ENCODE measurements at regions not wholly inside any gene's neighbourhood (a gene's known extent, or its start where the extent isn't known, plus 50 kb on each side); places are given as distances from the start of the nearest gene placed in this dataset.

DNA sequence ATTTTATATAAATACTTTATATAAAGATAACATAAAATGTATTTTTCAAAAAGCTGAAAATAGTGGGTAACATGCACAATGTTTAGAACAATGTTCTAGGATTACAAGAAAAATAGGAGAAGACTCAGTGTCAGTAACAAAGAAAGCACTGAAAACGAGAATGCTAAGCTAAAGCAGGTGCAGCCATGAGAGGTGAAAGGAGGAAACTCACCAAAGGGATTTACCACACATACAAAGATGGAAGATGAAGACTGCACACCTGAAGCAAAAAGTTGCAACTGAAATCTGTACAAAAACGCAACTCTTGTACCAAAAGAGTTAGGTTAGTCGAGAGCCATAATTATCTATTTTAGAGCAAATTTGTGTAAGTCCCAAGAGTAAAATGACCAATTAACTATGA lies 1176.1 kb downstream of the LRFN5 start:
- Histone ChIP-seq H3K9me3 (ENCODE audit: control insufficient read depth, insufficient read depth, low read length) (no peaks in the 10 kb centered on the region), H3K9ac (ENCODE audit: low read depth, low read length) (no peak overlapping the region), H3K36me3 (ENCODE audit: insufficient read depth, low read length) (no peaks in the 10 kb centered on the region), H3K4me1 (ENCODE audit: insufficient read depth, low read length) (no peaks in the 10 kb centered on the region)

DNA sequence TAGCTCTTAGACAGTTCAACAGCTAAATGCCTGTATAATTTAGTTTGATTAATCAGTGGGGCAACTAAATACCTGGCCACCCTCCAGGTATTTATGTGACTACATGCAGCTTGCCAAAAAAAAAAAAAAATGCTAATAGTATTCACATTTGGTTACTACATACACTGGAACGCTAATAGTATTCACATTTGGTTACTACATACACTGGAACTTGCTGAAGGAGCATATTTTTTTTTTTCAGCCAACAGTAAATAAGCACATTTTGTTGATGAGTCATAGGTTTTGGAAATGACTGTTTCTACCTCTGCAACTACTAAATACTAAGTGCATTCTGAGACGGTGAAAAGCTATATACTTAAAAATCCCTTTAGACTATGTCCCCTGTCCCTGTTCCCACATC lies 1172.3 kb downstream of the LRFN5 start:
- Histone ChIP-seq H3K9ac (ENCODE audit: low read depth, low read length) (no peak overlapping the region), H3K4me1 (ENCODE audit: insufficient read depth, low read length) (no peaks in the 10 kb centered on the region), H3K9me3 (ENCODE audit: control insufficient read depth, insufficient read depth, low read length) (no peaks in the 10 kb centered on the region), H3K36me3 (ENCODE audit: insufficient read depth, low read length) (no peaks in the 10 kb centered on the region)

DNA sequence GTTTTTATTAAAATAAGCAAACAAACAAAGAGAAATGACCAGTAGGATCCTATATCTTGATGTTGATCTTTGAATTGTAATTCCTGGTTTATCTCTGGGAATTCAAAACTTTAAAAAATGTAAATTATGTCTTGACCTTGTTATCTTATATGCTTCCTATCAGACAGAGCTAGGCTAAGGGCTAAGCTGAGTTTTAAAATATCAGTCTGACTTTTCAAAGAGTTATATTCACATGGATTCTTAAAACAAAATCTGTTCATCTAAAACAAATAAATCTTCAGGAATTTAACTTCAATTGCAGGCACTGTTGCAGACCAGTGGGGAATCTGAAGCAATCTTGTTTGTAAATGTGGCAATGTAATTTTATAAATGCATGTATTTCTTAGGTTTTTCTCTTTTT lies 1144.1 kb downstream of the LRFN5 start:
- Histone ChIP-seq H3K36me3 (ENCODE audit: insufficient read depth, low read length) (no peaks in the 10 kb centered on the region), H3K9ac (ENCODE audit: low read depth, low read length) (no peak overlapping the region), H3K9me3 (ENCODE audit: control insufficient read depth, insufficient read depth, low read length) (no peaks in the 10 kb centered on the region), H3K4me1 (ENCODE audit: insufficient read depth, low read length) (no peaks in the 10 kb centered on the region)

GRCh38 chr14:42742084-42742483 lies 1135.4 kb downstream of the LRFN5 start:
- H3K4me1 ChIP-seq (ENCODE audit: insufficient read depth, low read length), result no peaks in the 10 kb centered on the region
- H3K9me3 ChIP-seq (ENCODE audit: control insufficient read depth, insufficient read depth, low read length), result no peaks in the 10 kb centered on the region
- H3K36me3 ChIP-seq (ENCODE audit: insufficient read depth, low read length), result no peaks in the 10 kb centered on the region
- H3K9ac ChIP-seq (ENCODE audit: low read depth, low read length), result no peak overlapping the region

- H3K4me1 ChIP-seq (ENCODE audit: insufficient read depth, low read length), result no peaks in the 10 kb centered on the region
- no peaks in the 10 kb centered on the region for H3K36me3 ChIP-seq (ENCODE audit: insufficient read depth, low read length)
- no peaks in the 10 kb centered on the region for H3K9me3 ChIP-seq (ENCODE audit: control insufficient read depth, insufficient read depth, low read length)
- no peak overlapping the region for H3K9ac ChIP-seq (ENCODE audit: low read depth, low read length)
Measured at GRCh38 chr14:42736408-42736807, 1129.7 kb downstream of the LRFN5 start.

DNA sequence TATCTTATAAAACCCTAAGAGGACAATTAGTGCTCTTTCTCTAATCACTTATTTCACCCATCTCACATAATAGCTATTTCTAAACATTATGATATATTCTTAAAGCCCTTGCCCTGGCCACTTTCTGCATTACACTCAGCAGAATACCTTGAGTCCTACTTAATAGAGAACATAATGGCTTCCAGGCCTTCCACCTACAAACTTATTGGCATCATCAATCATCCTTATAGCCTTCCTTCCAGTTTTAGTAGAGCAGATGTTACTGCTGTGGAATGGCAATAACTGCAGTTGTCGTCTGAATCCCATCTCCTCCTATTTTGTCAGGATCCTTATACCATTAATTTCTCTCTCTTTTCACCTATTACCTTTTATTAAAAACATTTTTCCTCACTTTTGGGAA lies 1127.4 kb downstream of the LRFN5 start:
- Histone ChIP-seq H3K9me3 (ENCODE audit: control insufficient read depth, insufficient read depth, low read length) (no peaks in the 10 kb centered on the region), H3K9ac (ENCODE audit: low read depth, low read length) (no peak overlapping the region), H3K4me1 (ENCODE audit: insufficient read depth, low read length) (no peaks in the 10 kb centered on the region), H3K36me3 (ENCODE audit: insufficient read depth, low read length) (no peaks in the 10 kb centered on the region)

DNA sequence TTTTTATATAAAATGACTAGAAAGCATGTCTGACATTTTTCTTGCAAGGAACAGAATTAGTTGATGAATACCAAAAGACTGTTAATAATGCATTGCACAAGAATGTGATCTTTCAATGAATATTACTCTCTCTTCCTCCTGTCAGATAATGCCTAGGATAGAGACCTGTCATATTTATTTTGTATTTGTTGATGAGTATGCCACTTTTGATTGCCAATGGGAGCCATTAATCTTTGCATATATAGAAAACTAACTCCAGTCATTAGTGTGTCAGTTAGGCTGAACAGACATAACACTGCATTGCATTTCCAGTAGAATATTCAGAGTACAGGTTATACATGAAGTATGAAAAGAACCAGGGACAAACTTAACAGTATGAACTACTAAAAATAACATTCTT lies 1125.3 kb downstream of the LRFN5 start:
- Histone ChIP-seq H3K4me1 (ENCODE audit: insufficient read depth, low read length) (no peaks in the 10 kb centered on the region), H3K36me3 (ENCODE audit: insufficient read depth, low read length) (no peaks in the 10 kb centered on the region), H3K9me3 (ENCODE audit: control insufficient read depth, insufficient read depth, low read length) (no peaks in the 10 kb centered on the region), H3K9ac (ENCODE audit: low read depth, low read length) (no peak overlapping the region)

GRCh38 chr14:42731480-42731879 lies 1124.8 kb downstream of the LRFN5 start:
- Histone ChIP-seq H3K9ac (ENCODE audit: low read depth, low read length) (no peak overlapping the region), H3K9me3 (ENCODE audit: control insufficient read depth, insufficient read depth, low read length) (no peaks in the 10 kb centered on the region), H3K36me3 (ENCODE audit: insufficient read depth, low read length) (no peaks in the 10 kb centered on the region), H3K4me1 (ENCODE audit: insufficient read depth, low read length) (no peaks in the 10 kb centered on the region)

DNA sequence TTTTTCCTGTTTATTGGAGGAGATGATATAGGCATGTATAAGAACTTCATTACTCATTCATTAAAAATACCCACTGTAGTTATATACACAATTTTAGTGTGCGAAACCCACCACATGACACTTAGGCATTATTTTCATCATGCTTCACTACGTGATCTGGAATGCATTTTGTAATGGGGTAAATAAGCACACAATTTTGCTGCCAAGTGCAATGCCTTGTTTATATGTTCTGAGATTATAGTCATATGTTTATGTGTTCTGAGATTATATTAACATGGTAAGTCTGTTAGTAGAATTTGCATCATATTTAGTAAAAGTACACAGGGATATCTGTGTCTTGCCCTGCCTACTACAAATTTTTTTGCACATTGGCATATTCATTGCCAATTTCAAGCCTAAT lies 1123.0 kb downstream of the LRFN5 start:
- Histone ChIP-seq H3K4me1 (ENCODE audit: insufficient read depth, low read length) (no peaks in the 10 kb centered on the region), H3K36me3 (ENCODE audit: insufficient read depth, low read length) (no peaks in the 10 kb centered on the region), H3K9me3 (ENCODE audit: control insufficient read depth, insufficient read depth, low read length) (no peaks in the 10 kb centered on the region), H3K9ac (ENCODE audit: low read depth, low read length) (no peak overlapping the region)

GRCh38 chr14:42719391-42719790 lies 1112.7 kb downstream of the LRFN5 start:
- no peak overlapping the region for H3K9ac ChIP-seq (ENCODE audit: low read depth, low read length)
- no peaks in the 10 kb centered on the region for H3K9me3 ChIP-seq (ENCODE audit: control insufficient read depth, insufficient read depth, low read length)
- no peaks in the 10 kb centered on the region for H3K36me3 ChIP-seq (ENCODE audit: insufficient read depth, low read length)
- H3K4me1 ChIP-seq (ENCODE audit: insufficient read depth, low read length), result no peaks in the 10 kb centered on the region

DNA sequence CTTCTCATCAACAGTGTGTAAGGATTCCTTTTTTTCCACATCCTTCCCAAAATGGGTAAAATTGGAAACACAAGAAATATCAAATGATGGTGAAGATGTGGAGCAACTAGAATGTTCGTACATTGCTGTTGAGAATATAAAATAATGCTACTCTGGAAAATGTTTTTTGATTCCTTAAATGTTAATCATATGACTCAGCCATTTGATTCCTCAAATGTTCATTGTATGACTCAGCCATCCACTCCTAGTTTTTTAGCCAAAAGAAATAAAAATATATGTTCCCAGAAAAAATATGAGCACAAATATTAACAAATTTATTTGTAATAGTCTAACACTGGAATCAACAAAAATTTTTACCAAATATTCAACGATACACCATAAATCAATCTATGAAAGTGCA lies 1108.6 kb downstream of the LRFN5 start:
- Histone ChIP-seq H3K36me3 (ENCODE audit: insufficient read depth, low read length) (no peaks in the 10 kb centered on the region), H3K9ac (ENCODE audit: low read depth, low read length) (no peak overlapping the region), H3K9me3 (ENCODE audit: control insufficient read depth, insufficient read depth, low read length) (no peaks in the 10 kb centered on the region), H3K4me1 (ENCODE audit: insufficient read depth, low read length) (no peaks in the 10 kb centered on the region)

DNA sequence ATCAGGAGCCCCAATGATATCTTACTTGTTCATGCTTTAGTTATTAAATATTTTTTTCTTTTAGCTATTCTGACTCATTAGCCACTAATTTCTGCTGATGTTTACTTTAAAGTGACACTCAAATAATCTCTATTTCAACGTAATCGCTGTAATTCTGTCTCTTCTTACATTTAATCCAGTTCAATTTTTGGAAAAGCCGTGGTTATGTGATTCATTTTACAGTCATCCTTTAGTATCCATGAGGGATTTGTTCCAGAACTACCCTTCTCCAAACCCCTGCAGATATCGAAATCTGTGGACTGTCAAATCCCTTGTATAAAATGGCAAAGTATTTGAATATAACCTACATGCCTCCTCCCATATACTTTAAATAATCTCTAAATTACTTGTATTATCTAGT lies 1103.4 kb downstream of the LRFN5 start:
- H3K9me3 ChIP-seq (ENCODE audit: control insufficient read depth, insufficient read depth, low read length), result no peaks in the 10 kb centered on the region
- H3K9ac ChIP-seq (ENCODE audit: low read depth, low read length), result no peak overlapping the region
- H3K36me3 ChIP-seq (ENCODE audit: insufficient read depth, low read length), result no peaks in the 10 kb centered on the region
- H3K4me1 ChIP-seq (ENCODE audit: insufficient read depth, low read length), result no peaks in the 10 kb centered on the region

- H3K4me1 ChIP-seq (ENCODE audit: insufficient read depth, low read length), result no peaks in the 10 kb centered on the region
- H3K9ac ChIP-seq (ENCODE audit: low read depth, low read length), result no peak overlapping the region
- no peaks in the 10 kb centered on the region for H3K9me3 ChIP-seq (ENCODE audit: control insufficient read depth, insufficient read depth, low read length)
- no peaks in the 10 kb centered on the region for H3K36me3 ChIP-seq (ENCODE audit: insufficient read depth, low read length)
Measured at GRCh38 chr14:42703501-42703900, 1096.8 kb downstream of the LRFN5 start.

- Histone ChIP-seq H3K9me3 (ENCODE audit: control insufficient read depth, insufficient read depth, low read length) (no peaks in the 10 kb centered on the region), H3K9ac (ENCODE audit: low read depth, low read length) (no peak overlapping the region), H3K4me1 (ENCODE audit: insufficient read depth, low read length) (peaks cover 8% of the 10 kb centered on the region; the same call in 1 of the 2 replicates), H3K36me3 (ENCODE audit: insufficient read depth, low read length) (no peaks in the 10 kb centered on the region)
Measured at GRCh38 chr14:42687421-42687820, 1080.7 kb downstream of the LRFN5 start.

DNA sequence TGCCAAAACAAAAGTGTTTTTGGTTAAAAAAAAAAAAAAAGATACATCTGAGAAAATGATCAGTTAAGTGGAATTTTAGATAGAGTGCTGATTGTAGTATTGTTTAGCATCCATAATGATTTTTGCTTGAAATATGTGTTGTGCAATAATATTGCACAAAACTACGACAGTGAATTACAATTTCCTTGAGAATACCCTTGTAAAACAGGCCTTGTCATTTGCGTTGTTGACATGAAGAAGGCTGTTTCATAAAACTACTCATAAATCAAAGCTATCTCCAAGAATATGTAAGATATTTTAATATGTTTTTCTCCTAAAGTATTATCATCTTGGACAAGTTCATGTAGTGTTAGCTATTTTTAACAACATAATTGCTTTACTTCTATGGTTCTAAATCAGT lies 1077.0 kb downstream of the LRFN5 start:
- Histone ChIP-seq H3K9me3 (ENCODE audit: control insufficient read depth, insufficient read depth, low read length) (no peaks in the 10 kb centered on the region), H3K36me3 (ENCODE audit: insufficient read depth, low read length) (no peaks in the 10 kb centered on the region), H3K4me1 (ENCODE audit: insufficient read depth, low read length) (peaks cover 8% of the 10 kb centered on the region; the same call in 1 of the 2 replicates)

GRCh38 chr14:42676636-42677035 lies 1070.0 kb downstream of the LRFN5 start:
- Histone ChIP-seq H3K4me1 (ENCODE audit: insufficient read depth, low read length) (no peaks in the 10 kb centered on the region), H3K9me3 (ENCODE audit: control insufficient read depth, insufficient read depth, low read length) (peaks cover 6% of the 10 kb centered on the region; the same call in 1 of the 2 replicates), H3K36me3 (ENCODE audit: insufficient read depth, low read length) (no peaks in the 10 kb centered on the region), H3K9ac (ENCODE audit: low read depth, low read length) (no peak overlapping the region)

More for the DNA sequence above, 1077.0 kb downstream of the LRFN5 start:
- no peak overlapping the region for H3K9ac ChIP-seq (ENCODE audit: low read depth, low read length)
